ENCODE measurements at regions not wholly inside any gene's neighbourhood (a gene's known extent, or its start where the extent isn't known, plus 50 kb on each side); places are given as distances from the start of the nearest gene placed in this dataset.

DNA sequence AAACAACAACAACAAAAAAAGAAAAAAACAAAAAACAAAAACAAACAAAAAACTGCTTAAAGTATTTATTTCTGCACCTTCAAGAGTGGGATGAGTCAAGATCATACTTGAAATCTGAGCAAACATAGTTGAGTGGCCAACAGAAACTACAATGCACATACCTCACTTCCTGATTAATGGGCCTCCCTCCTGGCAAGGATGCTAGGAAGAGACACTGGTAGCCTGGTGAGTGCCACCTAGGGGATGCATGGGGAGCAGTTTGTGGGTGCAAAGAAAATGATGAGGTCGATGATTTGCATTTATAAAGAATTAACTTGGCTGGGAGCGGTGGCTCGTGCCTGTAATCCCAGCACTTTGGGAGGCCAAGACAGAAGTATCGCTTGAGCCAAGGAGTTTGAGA, 808.1 kb downstream of the MAFB start:
- H4K20me1 ChIP-seq (replicated peaks; ENCODE audit: control insufficient read depth, extremely low read depth, insufficient read depth, low read length): no peaks in the 10 kb centered on the region
- no peak overlapping the region for H3K4me2 ChIP-seq (ENCODE audit: insufficient read depth, low read length)
- CTCF ChIA-PET: no interaction called here
- intact Hi-C loops (cut with micrococcal nuclease): no loop called here
- TF ChIP-seq, protein P1, sequence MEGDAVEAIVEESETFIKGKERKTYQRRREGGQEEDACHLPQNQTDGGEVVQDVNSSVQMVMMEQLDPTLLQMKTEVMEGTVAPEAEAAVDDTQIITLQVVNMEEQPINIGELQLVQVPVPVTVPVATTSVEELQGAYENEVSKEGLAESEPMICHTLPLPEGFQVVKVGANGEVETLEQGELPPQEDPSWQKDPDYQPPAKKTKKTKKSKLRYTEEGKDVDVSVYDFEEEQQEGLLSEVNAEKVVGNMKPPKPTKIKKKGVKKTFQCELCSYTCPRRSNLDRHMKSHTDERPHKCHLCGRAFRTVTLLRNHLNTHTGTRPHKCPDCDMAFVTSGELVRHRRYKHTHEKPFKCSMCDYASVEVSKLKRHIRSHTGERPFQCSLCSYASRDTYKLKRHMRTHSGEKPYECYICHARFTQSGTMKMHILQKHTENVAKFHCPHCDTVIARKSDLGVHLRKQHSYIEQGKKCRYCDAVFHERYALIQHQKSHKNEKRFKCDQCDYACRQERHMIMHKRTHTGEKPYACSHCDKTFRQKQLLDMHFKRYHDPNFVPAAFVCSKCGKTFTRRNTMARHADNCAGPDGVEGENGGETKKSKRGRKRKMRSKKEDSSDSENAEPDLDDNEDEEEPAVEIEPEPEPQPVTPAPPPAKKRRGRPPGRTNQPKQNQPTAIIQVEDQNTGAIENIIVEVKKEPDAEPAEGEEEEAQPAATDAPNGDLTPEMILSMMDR (IDR thresholded peaks at IDR 0.05; ENCODE audit: extremely low read depth in 1 of 2, insufficient read depth in 1 of 2, low read depth in 1 of 2, low read length in 2 of 2): no peak
- TF ChIP-seq POLR2A (IDR thresholded peaks at IDR 0.05; ENCODE audit: low read depth, low read length) (no peak), EZH2 (IDR thresholded peaks at IDR 0.05; ENCODE audit: borderline replicate concordance, low read depth, low read length, severe bottlenecking) (no peak), POLR2AphosphoS5 (IDR thresholded peaks at IDR 0.05; ENCODE audit: insufficient read depth, low read depth, low read length) (no peak), GATA2 (IDR thresholded peaks at IDR 0.05; ENCODE audit: insufficient read depth, insufficient read length, low read depth, low read length) (no peak), FOS (IDR thresholded peaks at IDR 0.05; ENCODE audit: borderline replicate concordance, insufficient read depth, low read length) (no peak), MYC (IDR thresholded peaks at IDR 0.05; ENCODE audit: low read depth, low read length) (no peak), JUN (IDR thresholded peaks at IDR 0.05; ENCODE audit: borderline replicate concordance, insufficient read depth, insufficient read length, low read depth) (no peak)
- TF ChIP-seq, protein P2, sequence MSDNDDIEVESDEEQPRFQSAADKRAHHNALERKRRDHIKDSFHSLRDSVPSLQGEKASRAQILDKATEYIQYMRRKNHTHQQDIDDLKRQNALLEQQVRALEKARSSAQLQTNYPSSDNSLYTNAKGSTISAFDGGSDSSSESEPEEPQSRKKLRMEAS (IDR thresholded peaks at IDR 0.05; ENCODE audit: insufficient read depth, insufficient read length): no peak
- H2AFZ ChIP-seq (ENCODE audit: low read depth, low read length): no peak overlapping the region
- POLR2A ChIA-PET: interaction anchor here (0.6 kb wide), 1 partner anchor 807 kb away, joined by 4 read pairs; no protein-coding TSS in a partner anchor
- DNase-seq (ENCODE audit: low read depth, low spot score): peak; percentile 5
- no peaks in the 10 kb centered on the region for H3K9me1 ChIP-seq (replicated peaks; ENCODE audit: control insufficient read depth, extremely low read depth, insufficient read depth, low read length)
- BruUV-seq (replicated peaks): no TSS peak
- no peak overlapping the region for H3K4me3 ChIP-seq (replicated peaks in 1 of 3; ENCODE audit: insufficient read depth in 1 of 3, low read depth in 1 of 3, low read length in 3 of 3)
- no peak overlapping the region for H3K27ac ChIP-seq (ENCODE audit: insufficient read depth, low read depth, low read length)
- no peak overlapping the region for H3K9ac ChIP-seq (replicated peaks; ENCODE audit: extremely low read depth, insufficient read depth, low read length)
- no peak for FAIRE-seq
- no peaks in the 10 kb centered on the region for H3K79me2 ChIP-seq (ENCODE audit: control insufficient read depth, insufficient read depth, low read length)
- H3K4me1 ChIP-seq (ENCODE audit: control insufficient read depth, extremely low read depth, insufficient read depth, low read length): no peaks in the 10 kb centered on the region
- H3K9me3 ChIP-seq (replicated peaks; ENCODE audit: control insufficient read depth, insufficient read depth, low read length): no peaks in the 10 kb centered on the region
- peaks cover 0 to 2% of the 10 kb centered on the region in 2 experiments for H3K27me3 ChIP-seq (ENCODE audit: control insufficient read depth in 2 of 2, insufficient read depth in 2 of 2, low read length in 2 of 2)
- dilution Hi-C loops (cut with MboI; ENCODE audit: extremely low pct_ligation_motif_present, low sequenced_read_pairs): no loop called here
- no peaks in the 10 kb centered on the region for H3K36me3 ChIP-seq (ENCODE audit: control insufficient read depth in 2 of 2, extremely low read depth in 1 of 2, insufficient read depth in 2 of 2, low read length in 2 of 2)
